HG02610 (cell line): ENCODE measurements at regions not wholly inside any gene's neighbourhood (a gene's known extent, or its start where the extent isn't known, plus 50 kb on each side); places are given as distances from the start of the nearest gene placed in this dataset.

Source experiments
- ATAC-seq: cut with Tn5 transposase; IDR thresholded peaks from one replicate; pipeline ENCODE4 v1.9.1; 2021; ENCODE audit warnings: mild to moderate bottlenecking, moderate library complexity; ENCODE audit not compliant: unreplicated experiment

- ATAC-seq: no peak
Observed at GRCh38 chr6:134534708-134535149, 216.8 kb upstream of the SGK1 start.

- ATAC-seq: no peak
Observed at GRCh38 chr6:134533991-134534390, 216.1 kb upstream of the SGK1 start.

- no peak for ATAC-seq
Observed at GRCh38 chr6:134532694-134533624, 215.0 kb upstream of the SGK1 start.

- no peak for ATAC-seq
Observed at GRCh38 chr6:134531611-134532010, 213.7 kb upstream of the SGK1 start.

- ATAC-seq: no peak
Observed at GRCh38 chr6:134531188-134531551, 213.3 kb upstream of the SGK1 start.

- no peak for ATAC-seq
Observed at GRCh38 chr6:134529921-134530320, 212.0 kb upstream of the SGK1 start.

- no peak for ATAC-seq
Observed at GRCh38 chr6:134529305-134529704, 211.4 kb upstream of the SGK1 start.

- no peak for ATAC-seq
Observed at GRCh38 chr6:134527108-134527787, 209.3 kb upstream of the SGK1 start.

- ATAC-seq: no peak
Observed at GRCh38 chr6:134525190-134525868, 207.4 kb upstream of the SGK1 start.

- ATAC-seq: no peak
Observed at GRCh38 chr6:134523903-134524650, 206.2 kb upstream of the SGK1 start.

- ATAC-seq: no peak
Observed at GRCh38 chr6:134523051-134523450, 205.1 kb upstream of the SGK1 start.

GRCh38 chr6:134521116-134521501, 203.2 kb upstream of the SGK1 start:
- no peak for ATAC-seq

GRCh38 chr6:134520181-134521115, 202.5 kb upstream of the SGK1 start:
- no peak for ATAC-seq

- no peak for ATAC-seq
Observed at GRCh38 chr6:134519465-134519864, 201.6 kb upstream of the SGK1 start.

GRCh38 chr6:134517868-134518267, 200.0 kb upstream of the SGK1 start:
- ATAC-seq: no peak

- ATAC-seq: no peak
Observed at GRCh38 chr6:134517145-134517658, 199.3 kb upstream of the SGK1 start.

- no peak for ATAC-seq
Observed at GRCh38 chr6:134516582-134516981, 198.7 kb upstream of the SGK1 start.

GRCh38 chr6:134515986-134516385, 198.1 kb upstream of the SGK1 start:
- no peak for ATAC-seq

- no peak for ATAC-seq
Observed at GRCh38 chr6:134512981-134513391, 195.1 kb upstream of the SGK1 start.
